DND-41 (cell line): ENCODE measurements at regions not wholly inside any gene's neighbourhood (a gene's known extent, or its start where the extent isn't known, plus 50 kb on each side); places are given as distances from the start of the nearest gene placed in this dataset.
"Not testable (repeated sequence)": the region's sequence is repeated elsewhere in the genome, so short reads cannot be mapped to it uniquely, and the experiment has no call there.

Experiments used
- ATAC-seq: fragments of 200-7000 bp; cut with Tn5 transposase; 3 replicates; pipeline ENCODE4 v1.9.1; 2021; ENCODE audit warnings: low read depth; ENCODE audit not compliant: insufficient read depth
- DNase-seq: peaks from one replicate; pipeline ENCODE4 v3.0.0-alpha.2; 2020
- H2AFZ ChIP-seq: 2 replicates; pipeline ENCODE4 v1.6.0; 2012; ENCODE audit warnings: low read depth, low read length
- H3K27ac ChIP-seq: 2 replicates; pipeline ENCODE4 v1.5.1; 2012; ENCODE audit warnings: low read length, inconsistent platforms
- H3K27me3 ChIP-seq: fragments of 200-600 bp; sonication (generic); 2 replicates; pipeline ENCODE4 v1.6.0; 2012; ENCODE audit warnings: low read length, mild to moderate bottlenecking, inconsistent platforms; ENCODE audit not compliant: insufficient read depth, poor library complexity
- H3K36me3 ChIP-seq: 2 replicates; pipeline ENCODE4 v1.5.1; 2012; ENCODE audit warnings: low read length, inconsistent platforms; ENCODE audit not compliant: insufficient read depth
- H3K4me1 ChIP-seq: 2 replicates; pipeline ENCODE4 v1.5.1; 2012; ENCODE audit warnings: mild to moderate bottlenecking, low read length; ENCODE audit not compliant: insufficient read depth
- H3K4me2 ChIP-seq: 2 replicates; pipeline ENCODE4 v1.6.0; 2012; ENCODE audit warnings: mild to moderate bottlenecking, moderate library complexity, low read length, inconsistent platforms; ENCODE audit not compliant: insufficient read depth
- H3K4me3 ChIP-seq, 2 experiments: fragments of 200-600 bp in 1 of 2; shearing (Covaris generic) in 1 of 2; 2 replicates each; pipeline ENCODE4 v1.5.1; 2012 to 2016; ENCODE audit warnings: inconsistent platforms in 2 of 2, low read length in 2 of 2, mild to moderate bottlenecking in 2 of 2, low read depth in 1 of 2, moderate library complexity in 1 of 2
- H3K79me2 ChIP-seq: 2 replicates; pipeline ENCODE4 v1.6.0; 2012; ENCODE audit warnings: low read length, inconsistent platforms; ENCODE audit not compliant: insufficient read depth
- H3K9ac ChIP-seq: 2 replicates; pipeline ENCODE4 v1.6.0; 2012; ENCODE audit warnings: low read depth, mild to moderate bottlenecking, inconsistent platforms, low read length, moderate library complexity
- H3K9me3 ChIP-seq: 2 replicates; pipeline ENCODE4 v1.5.1; 2012; ENCODE audit warnings: low read length, moderate library complexity, mild to moderate bottlenecking, inconsistent platforms; ENCODE audit not compliant: insufficient read depth, severe bottlenecking
- H4K20me1 ChIP-seq: 2 replicates; pipeline ENCODE4 v1.6.0; 2012; ENCODE audit warnings: low read length; ENCODE audit not compliant: insufficient read depth
- EZH2 ChIP-seq: IDR thresholded peaks from 3 replicates; pipeline ENCODE4 v1.6.1; 2012; ENCODE audit warnings: borderline replicate concordance, low read depth, mild to moderate bottlenecking, moderate library complexity, low read length, inconsistent platforms; ENCODE audit not compliant: severe bottlenecking
- TF ChIP-seq, protein P1 (sequence below): IDR thresholded peaks from 2 replicates; pipeline ENCODE4 v1.5.1; 2012; ENCODE audit warnings: borderline replicate concordance, low read length, moderate library complexity, mild to moderate bottlenecking; ENCODE audit not compliant: poor library complexity, severe bottlenecking; ENCODE audit errors: extremely low read depth

DNA sequence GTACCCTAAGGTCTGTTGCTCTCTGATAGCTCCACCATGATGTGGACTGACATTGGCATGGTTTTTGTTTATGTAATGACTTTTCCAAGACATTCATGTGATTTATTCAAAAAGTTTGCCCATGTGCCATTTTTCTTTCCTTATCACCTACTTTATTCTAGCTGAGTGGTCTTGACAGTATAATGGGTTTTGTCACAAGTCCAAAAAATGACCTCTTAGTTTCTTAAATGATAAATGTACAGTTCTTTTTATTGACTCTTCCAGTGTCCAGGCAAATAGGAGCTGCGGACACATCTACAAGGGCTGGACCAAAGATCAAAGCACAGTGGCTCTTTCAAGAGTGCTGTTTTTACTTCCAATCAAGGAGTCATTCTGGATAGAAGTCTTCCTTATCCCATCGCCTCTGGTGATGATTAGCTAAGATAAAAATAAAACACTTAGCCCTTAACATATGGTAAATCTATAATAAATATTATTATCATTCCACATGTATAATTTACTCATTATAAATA lies 141.4 kb downstream of the MMUT start:
- Histone ChIP-seq H4K20me1 (no peaks in the 10 kb centered on the region), H3K9ac (no peak overlapping the region), H3K27ac (no peak overlapping the region), H3K79me2 (no peaks in the 10 kb centered on the region), H3K4me1 (no peaks in the 10 kb centered on the region), H3K4me3 (no peak overlapping the region), H3K4me2 (no peak overlapping the region), H3K36me3 (no peaks in the 10 kb centered on the region), H3K9me3 (no peaks in the 10 kb centered on the region), H2AFZ (no peak overlapping the region), H3K27me3 (no peaks in the 10 kb centered on the region)
- ATAC-seq (no peak), DNase-seq (no peak)
- TF ChIP-seq, protein P1, sequence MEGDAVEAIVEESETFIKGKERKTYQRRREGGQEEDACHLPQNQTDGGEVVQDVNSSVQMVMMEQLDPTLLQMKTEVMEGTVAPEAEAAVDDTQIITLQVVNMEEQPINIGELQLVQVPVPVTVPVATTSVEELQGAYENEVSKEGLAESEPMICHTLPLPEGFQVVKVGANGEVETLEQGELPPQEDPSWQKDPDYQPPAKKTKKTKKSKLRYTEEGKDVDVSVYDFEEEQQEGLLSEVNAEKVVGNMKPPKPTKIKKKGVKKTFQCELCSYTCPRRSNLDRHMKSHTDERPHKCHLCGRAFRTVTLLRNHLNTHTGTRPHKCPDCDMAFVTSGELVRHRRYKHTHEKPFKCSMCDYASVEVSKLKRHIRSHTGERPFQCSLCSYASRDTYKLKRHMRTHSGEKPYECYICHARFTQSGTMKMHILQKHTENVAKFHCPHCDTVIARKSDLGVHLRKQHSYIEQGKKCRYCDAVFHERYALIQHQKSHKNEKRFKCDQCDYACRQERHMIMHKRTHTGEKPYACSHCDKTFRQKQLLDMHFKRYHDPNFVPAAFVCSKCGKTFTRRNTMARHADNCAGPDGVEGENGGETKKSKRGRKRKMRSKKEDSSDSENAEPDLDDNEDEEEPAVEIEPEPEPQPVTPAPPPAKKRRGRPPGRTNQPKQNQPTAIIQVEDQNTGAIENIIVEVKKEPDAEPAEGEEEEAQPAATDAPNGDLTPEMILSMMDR = no peak
- TF ChIP-seq EZH2 = no peak

GRCh38 chr6:49305010-49305409 lies 158.0 kb downstream of the MMUT start:
- no peak overlapping the region for H3K27ac ChIP-seq
- no peak overlapping the region for H2AFZ ChIP-seq
- no peaks in the 10 kb centered on the region for H3K36me3 ChIP-seq
- H3K4me3 ChIP-seq = no peak overlapping the region
- ATAC-seq (no peak), DNase-seq (no peak)
- no peaks in the 10 kb centered on the region for H4K20me1 ChIP-seq
- H3K9ac ChIP-seq = no peak overlapping the region
- H3K27me3 ChIP-seq = no peaks in the 10 kb centered on the region
- H3K4me1 ChIP-seq = no peaks in the 10 kb centered on the region
- no peak overlapping the region for H3K4me2 ChIP-seq
- H3K9me3 ChIP-seq = no peaks in the 10 kb centered on the region
- TF ChIP-seq, protein P1 = no peak
- TF ChIP-seq EZH2 = no peak
- no peaks in the 10 kb centered on the region for H3K79me2 ChIP-seq

DNA sequence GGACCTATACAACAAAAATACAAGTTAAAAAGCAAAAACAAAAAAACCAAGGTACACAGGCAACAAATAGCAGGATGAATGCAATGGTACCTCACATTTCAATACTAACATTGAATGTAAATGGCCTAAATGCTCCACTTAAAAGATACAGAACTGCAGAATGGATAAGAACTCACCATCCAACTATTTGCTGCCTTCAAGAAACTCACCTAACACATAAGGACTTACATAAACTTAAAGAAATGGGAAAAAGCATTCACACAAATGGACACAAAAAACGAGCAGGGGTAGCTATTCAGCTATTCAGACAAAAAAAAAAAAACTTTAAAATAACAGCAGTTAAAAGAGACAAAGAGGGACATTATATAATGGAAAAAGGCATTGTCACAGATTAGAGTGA lies 158.7 kb downstream of the MMUT start:
- not testable (repeated sequence) for H3K4me3 ChIP-seq, H3K4me2 ChIP-seq, H3K4me1 ChIP-seq, H3K36me3 ChIP-seq, H4K20me1 ChIP-seq, H3K9ac ChIP-seq, H3K9me3 ChIP-seq, ATAC-seq, DNase-seq, H3K27me3 ChIP-seq, H3K79me2 ChIP-seq, H3K27ac ChIP-seq, H2AFZ ChIP-seq

- H3K27ac ChIP-seq = no peak overlapping the region
- H3K79me2 ChIP-seq = no peaks in the 10 kb centered on the region
- ATAC-seq (no peak), DNase-seq (no peak)
- TF ChIP-seq EZH2 = no peak
- TF ChIP-seq, protein P1 = no peak
- H4K20me1 ChIP-seq = no peaks in the 10 kb centered on the region
- H3K27me3 ChIP-seq = no peaks in the 10 kb centered on the region
- H3K4me3 ChIP-seq = no peak overlapping the region
- no peaks in the 10 kb centered on the region for H3K36me3 ChIP-seq
- H3K4me1 ChIP-seq = no peaks in the 10 kb centered on the region
- no peaks in the 10 kb centered on the region for H3K9me3 ChIP-seq
- no peak overlapping the region for H2AFZ ChIP-seq
- no peak overlapping the region for H3K9ac ChIP-seq
- no peak overlapping the region for H3K4me2 ChIP-seq
These were observed 162.1 kb downstream of the MMUT start for GRCh38 chr6:49300911-49301310.
